Limb (tissue), 2 donors: ENCODE measurements at regions not wholly inside any gene's neighbourhood (a gene's known extent, or its start where the extent isn't known, plus 50 kb on each side); places are given as distances from the start of the nearest gene placed in this dataset.

Source experiments
- DNase-seq, 2 donors: peaks; one replicate each; pipeline ENCODE4 v3.0.0-alpha.2; 2016; ENCODE audit errors: extremely low spot score in 2 of 2

- DNase-seq: no peak
Observed at GRCh38 chr3:34183114-34183513, 384.7 kb downstream of the PDCD6IP start.

GRCh38 chr3:34183611-34184340 is 385.3 kb downstream of the PDCD6IP start:
- no peak for DNase-seq

GRCh38 chr3:34185301-34185700 is 386.9 kb downstream of the PDCD6IP start:
- DNase-seq: no peak

DNA sequence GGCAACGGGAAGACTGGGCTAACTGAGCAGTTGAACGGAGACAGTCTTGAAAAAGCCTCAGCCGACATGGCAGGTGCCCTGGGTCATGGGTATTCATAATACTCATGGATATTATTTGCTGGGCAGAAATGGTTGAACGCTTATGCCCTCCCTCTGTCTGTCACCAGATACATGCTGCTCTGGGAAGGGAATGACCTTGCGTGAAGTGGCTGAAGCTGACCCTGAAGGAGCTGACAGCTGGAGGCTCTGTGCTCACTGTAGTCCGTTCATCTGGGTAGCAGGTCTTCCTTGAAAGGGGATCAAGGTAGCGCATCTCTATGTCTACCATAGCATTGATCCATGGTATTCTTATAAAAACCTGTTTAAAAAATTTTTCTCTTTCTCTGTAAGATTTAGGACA is 390.7 kb downstream of the PDCD6IP start:
- no peak for DNase-seq

DNA sequence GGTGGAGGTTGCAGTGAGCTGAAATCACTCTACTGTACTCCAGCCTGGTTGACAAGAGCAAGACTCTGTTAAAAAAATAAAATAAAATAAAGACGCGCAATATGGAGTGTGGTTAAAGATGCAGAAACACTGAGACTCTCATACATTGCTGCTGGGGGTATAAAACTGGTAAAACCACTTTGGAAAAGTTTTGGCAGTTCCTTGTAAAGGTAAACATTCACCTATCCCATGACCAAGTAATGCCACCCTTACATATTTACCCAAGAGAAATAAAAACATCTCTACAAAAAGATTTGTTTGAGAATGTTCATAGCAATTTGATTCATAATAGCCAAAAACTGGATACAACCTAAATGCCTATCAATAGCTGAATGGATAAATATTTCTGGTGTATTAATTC is 398.5 kb downstream of the PDCD6IP start:
- no peak for DNase-seq

GRCh38 chr3:34198309-34198708 is 399.9 kb downstream of the PDCD6IP start:
- no peak for DNase-seq

DNA sequence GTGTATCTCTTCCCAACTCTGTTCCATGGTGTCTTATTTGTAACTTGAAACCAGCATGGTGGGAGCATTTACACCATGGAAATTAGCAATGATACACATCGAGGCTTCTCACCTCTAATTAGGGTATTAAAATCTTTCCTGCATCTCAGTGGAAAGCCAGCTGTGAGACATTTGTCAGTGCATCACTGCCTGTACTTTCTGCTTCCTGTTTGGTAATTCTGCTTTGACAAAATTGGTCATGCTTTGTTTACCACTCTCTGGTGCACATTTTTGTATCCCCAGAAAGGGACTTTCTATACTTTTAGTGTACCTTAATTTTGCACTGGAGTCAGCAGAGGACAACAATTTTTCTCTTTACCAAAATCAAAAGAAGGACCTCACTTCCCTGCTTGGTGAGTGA is 402.1 kb downstream of the PDCD6IP start:
- no peak for DNase-seq

GRCh38 chr3:34202975-34203374 is 404.5 kb downstream of the PDCD6IP start:
- no peak for DNase-seq

DNA sequence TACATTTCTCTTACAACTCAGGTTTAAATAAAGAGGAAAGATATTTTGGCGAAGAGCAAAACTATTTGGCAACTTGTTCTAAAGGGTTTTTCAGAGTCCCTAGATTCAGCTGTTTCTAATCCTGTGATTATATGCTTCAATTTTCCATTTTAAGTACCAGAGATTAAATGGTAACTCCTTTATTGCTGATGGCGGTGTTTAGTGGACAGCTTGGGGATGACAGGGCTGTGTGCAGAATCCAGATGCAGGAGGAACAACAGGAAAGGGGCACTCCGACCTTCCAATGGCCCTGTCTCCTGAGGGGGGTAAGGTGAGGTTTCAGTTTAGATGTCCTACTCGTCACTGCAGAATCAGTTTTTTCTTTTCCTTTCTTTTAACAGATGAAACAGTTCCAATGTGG is 405.0 kb downstream of the PDCD6IP start:
- no peak for DNase-seq

DNA sequence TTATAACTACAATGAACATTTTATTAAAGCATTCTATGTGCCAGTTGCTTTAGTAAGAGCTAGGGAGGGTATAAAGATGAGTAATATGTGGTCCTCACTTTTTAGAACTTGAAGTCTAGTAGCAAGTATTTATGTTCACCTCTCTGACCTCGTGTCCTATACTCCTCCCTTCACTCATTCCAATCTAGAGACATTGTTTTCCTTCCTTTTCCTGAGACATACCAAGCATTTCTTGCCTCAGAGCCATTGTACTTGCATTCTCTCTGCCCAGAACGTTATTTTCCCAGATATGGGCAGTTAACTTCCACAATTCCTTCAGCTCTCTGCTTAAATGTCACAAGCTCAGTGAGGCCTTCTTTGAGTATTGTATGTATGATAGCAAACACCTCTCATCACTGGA is 408.6 kb downstream of the PDCD6IP start:
- no peak for DNase-seq

- DNase-seq: no peak
Observed at GRCh38 chr3:34207806-34208205, 409.4 kb downstream of the PDCD6IP start.

GRCh38 chr3:34212175-34212574 is 413.7 kb downstream of the PDCD6IP start:
- no peak for DNase-seq

DNA sequence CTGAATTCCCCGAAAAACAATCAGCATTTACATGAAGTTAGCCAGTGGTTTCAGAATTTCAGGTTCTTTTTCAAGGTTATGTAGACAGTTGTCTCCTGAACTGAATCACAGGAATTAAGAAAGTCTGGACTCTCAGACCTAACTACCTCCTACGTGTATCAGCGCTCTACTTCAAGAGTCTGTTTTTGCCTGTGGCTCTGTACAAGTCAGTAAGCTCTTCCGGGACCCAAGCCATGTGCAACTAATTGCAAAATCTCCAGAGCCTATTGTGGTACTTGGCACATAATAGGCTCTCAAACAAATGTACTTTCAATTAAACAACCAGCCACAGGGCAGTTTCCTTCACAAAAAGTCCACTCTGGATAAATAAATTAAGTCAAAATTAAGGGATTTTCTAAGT is 414.2 kb downstream of the PDCD6IP start:
- no peak for DNase-seq

DNA sequence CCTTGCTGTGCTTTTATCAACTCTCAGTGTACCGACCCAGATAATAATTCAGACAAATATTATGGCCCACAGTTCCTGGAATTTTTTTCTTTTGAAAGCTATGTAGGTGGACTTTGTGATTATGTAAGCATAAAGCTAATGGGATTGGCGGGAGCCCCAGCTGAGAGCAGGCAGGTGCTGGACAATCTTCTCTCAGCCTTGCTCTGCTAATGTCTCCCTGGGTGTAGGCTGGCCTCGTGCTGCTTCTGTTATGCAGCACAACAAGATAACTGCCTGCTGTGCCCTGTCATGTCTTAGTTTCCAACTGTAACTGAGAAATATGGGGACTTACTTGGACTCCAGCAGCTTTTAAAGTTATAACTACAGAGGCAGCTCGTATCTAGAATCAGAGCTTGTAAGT is 415.0 kb downstream of the PDCD6IP start:
- DNase-seq: no peak

- no peak for DNase-seq
Observed at GRCh38 chr3:34216711-34217335, 418.4 kb downstream of the PDCD6IP start.

DNA sequence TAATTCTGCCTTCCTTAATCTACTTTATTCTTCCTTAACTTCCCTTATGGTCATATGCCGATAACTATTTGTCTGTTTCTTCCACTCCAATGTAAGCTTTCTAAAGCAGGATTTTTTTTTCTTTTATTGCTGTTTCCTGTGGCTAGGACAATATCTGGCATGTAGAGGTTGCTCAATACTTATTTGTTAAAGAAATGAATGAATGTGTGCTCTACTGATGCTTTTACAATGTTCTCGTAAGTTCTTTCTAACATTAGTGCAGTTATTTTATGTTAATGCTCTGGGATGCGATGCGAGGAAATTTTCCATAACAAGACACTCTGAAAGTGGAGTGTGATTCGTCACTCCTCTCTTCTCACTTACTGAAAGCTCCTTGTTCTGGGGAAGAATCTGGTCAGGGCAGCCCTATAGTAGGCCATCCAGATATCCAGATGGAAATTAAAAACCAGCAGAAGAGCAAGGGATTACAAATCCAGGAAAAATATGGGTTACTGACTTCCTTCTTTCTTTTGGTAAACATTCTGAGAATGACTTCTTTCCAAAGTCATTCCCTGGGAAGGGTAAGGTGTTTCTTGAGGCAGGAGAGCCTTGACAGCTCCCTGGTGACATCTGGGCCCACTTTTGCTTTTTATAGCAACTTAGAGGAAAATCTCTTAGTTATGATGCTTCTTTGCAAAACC is 420.4 kb downstream of the PDCD6IP start:
- DNase-seq: no peak

GRCh38 chr3:34219556-34219955 is 421.1 kb downstream of the PDCD6IP start:
- no peak for DNase-seq

- DNase-seq: no peak
Observed at GRCh38 chr3:34225821-34226366, 427.5 kb downstream of the PDCD6IP start.

DNA sequence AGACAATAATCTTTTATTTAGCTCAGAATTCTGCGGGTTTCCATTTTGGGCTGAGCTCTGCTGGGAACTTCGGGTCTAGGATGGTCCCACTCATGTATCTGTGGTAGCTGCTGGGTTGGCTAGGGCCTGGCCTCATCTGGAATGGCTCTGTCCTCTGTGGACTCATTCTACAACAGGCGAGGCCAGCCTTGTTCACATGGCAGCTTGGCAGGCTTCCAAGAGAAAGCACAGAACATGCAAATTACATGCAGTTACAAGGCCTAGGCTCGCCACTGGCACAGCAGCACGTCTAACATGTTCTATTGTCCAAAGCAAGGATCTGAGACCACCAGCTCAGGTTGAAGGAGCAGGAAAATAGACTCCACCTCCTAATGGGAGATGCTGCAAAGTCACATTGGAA is 431.4 kb downstream of the PDCD6IP start:
- peak in 1 of 2 donors; percentile 37 for DNase-seq

DNA sequence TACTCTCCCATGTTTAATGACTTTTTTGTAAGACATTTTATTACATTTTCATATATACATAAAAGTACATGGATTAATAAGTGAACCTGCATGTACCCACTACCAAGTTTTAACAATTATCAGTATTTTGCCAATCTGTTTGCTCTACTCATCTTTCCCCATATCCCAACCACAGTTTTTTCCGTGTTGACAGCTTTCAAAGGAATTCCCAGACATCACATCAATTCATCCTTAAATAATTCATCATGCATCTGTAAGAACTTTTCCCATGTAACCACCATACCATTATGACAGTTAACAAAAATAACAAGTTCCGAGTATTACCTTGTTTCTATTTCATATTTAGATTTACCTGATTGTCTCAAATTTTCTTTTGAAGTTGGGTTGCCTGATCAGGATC is 436.7 kb downstream of the PDCD6IP start:
- DNase-seq: no peak

DNA sequence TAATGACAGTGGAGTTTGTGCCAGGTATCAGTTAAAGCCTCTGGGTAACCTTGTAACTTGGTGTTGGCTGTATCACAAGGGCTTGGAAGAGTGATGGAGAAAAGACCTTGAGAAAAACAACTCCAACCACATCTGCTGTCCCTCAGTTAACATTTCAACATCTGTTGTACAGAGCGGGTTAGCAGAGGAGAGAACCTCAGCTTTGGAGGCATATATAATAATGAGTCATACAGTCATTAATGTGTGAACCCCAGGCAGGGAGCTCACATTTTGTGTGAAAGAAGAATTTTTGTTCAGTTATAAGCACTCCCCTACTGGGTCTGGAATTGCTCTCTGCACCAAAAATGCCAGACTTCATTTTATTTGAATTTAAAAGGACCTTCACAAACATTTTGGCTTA is 439.5 kb downstream of the PDCD6IP start:
- no peak for DNase-seq

GRCh38 chr3:34238407-34238806 is 440.0 kb downstream of the PDCD6IP start:
- no peak for DNase-seq

DNA sequence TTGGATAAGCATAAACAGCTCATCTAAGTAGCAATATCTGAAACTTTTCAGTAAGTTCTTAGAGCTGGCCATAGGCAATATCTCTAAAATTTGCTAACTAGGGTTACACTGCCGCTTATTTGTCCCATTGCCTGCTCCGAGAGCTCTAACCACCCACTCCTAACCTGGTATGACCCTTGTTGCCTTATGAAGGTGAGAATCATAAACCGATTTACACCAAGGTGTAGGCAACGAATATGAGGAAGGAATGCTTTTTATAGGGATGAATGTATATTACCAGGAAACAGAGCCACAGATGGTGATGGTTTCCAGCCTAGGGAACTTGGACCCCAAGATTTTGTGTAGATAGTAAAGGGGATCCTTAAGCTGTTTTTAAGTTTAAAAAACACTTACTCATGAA is 440.9 kb downstream of the PDCD6IP start:
- DNase-seq: no peak
